Cardiac muscle cell (in vitro differentiated cells and primary cell): ENCODE measurements at regions not wholly inside any gene's neighbourhood (a gene's known extent, or its start where the extent isn't known, plus 50 kb on each side); places are given as distances from the start of the nearest gene placed in this dataset.
"Not testable (repeated sequence)": the region's sequence is repeated elsewhere in the genome, so short reads cannot be mapped to it uniquely, and the experiment has no call there.

Experiments
- DNase-seq, 2 donors: peaks; one replicate each; pipeline versions ENCODE4 v3.0.0 to v3.0.0-alpha.2; 2010 to 2017; ENCODE audit warnings: low read depth in 1 of 2, low spot score in 1 of 2
- H3K27ac ChIP-seq: fragments of 200-600 bp; sonication (generic); 2 replicates; pipeline ENCODE4 v1.5.1; 2016
- H3K27me3 ChIP-seq: fragments of 200-600 bp; sonication (generic); 2 replicates; pipeline ENCODE4 v1.6.0; 2016; ENCODE audit warnings: control low read depth
- H3K36me3 ChIP-seq: fragments of 200-600 bp; sonication (generic); 2 replicates; pipeline ENCODE4 v1.5.1; 2016; ENCODE audit warnings: control low read depth
- H3K4me1 ChIP-seq: fragments of 200-600 bp; sonication (generic); 2 replicates; pipeline ENCODE4 v1.8.1; 2017; ENCODE audit warnings: low read depth, mild to moderate bottlenecking, mixed run types
- H3K4me3 ChIP-seq: fragments of 200-600 bp; sonication (generic); 2 replicates; pipeline ENCODE4 v1.5.1; 2016; ENCODE audit warnings: mild to moderate bottlenecking
- H3K9me3 ChIP-seq: fragments of 200-600 bp; sonication (generic); 2 replicates; pipeline ENCODE4 v1.5.1; 2017; ENCODE audit warnings: low read depth, mild to moderate bottlenecking, control low read depth
- CTCF ChIP-seq: IDR thresholded peaks from 2 replicates; pipeline ENCODE4 v1.5.1; 2012; ENCODE audit warnings: low read depth, mild to moderate bottlenecking, low read length

GRCh38 chr6:49145280-49145679 lies 317.8 kb downstream of the MMUT start:
- H3K4me3 ChIP-seq, result no peak overlapping the region
- DNase-seq, result no peak
- no peak overlapping the region for H3K27ac ChIP-seq
- H3K27me3 ChIP-seq, result no peaks in the 10 kb centered on the region
- no peaks in the 10 kb centered on the region for H3K4me1 ChIP-seq
- no peaks in the 10 kb centered on the region for H3K9me3 ChIP-seq
- no peak for TF ChIP-seq CTCF
- no peaks in the 10 kb centered on the region for H3K36me3 ChIP-seq

- Histone ChIP-seq H3K4me1 (no peaks in the 10 kb centered on the region), H3K27me3 (no peaks in the 10 kb centered on the region), H3K36me3 (no peaks in the 10 kb centered on the region), H3K4me3 (no peak overlapping the region), H3K27ac (no peak overlapping the region), H3K9me3 (no peaks in the 10 kb centered on the region)
- no peak for TF ChIP-seq CTCF
- DNase-seq, result no peak
Measured at GRCh38 chr6:49142421-49143151, 320.5 kb downstream of the MMUT start.

- no peak for DNase-seq
- Histone ChIP-seq H3K36me3 (no peaks in the 10 kb centered on the region), H3K27me3 (no peaks in the 10 kb centered on the region), H3K27ac (no peak overlapping the region), H3K4me1 (no peaks in the 10 kb centered on the region), H3K4me3 (no peak overlapping the region), H3K9me3 (no peaks in the 10 kb centered on the region)
- TF ChIP-seq CTCF, result no peak
Measured at GRCh38 chr6:49121970-49122369, 341.1 kb downstream of the MMUT start.

GRCh38 chr6:49118478-49118877 lies 344.6 kb downstream of the MMUT start:
- Histone ChIP-seq H3K36me3 (no peaks in the 10 kb centered on the region), H3K4me3 (no peak overlapping the region), H3K9me3 (no peaks in the 10 kb centered on the region), H3K27ac (no peak overlapping the region), H3K27me3 (no peaks in the 10 kb centered on the region), H3K4me1 (no peaks in the 10 kb centered on the region)
- TF ChIP-seq CTCF, result no peak
- DNase-seq, result no peak

- no peaks in the 10 kb centered on the region for H3K36me3 ChIP-seq
- no peak overlapping the region for H3K27ac ChIP-seq
- H3K4me1 ChIP-seq, result no peaks in the 10 kb centered on the region
- TF ChIP-seq CTCF, result no peak
- H3K9me3 ChIP-seq, result no peaks in the 10 kb centered on the region
- no peak overlapping the region for H3K4me3 ChIP-seq
- H3K27me3 ChIP-seq, result no peaks in the 10 kb centered on the region
- DNase-seq, result no peak
Measured at GRCh38 chr6:49110916-49111315, 352.1 kb downstream of the MMUT start.

- not testable (repeated sequence) for DNase-seq, H3K27ac ChIP-seq
Measured at GRCh38 chr6:49097664-49098063, 365.4 kb downstream of the MMUT start.

More at GRCh38 chr6:49097664-49098063, 365.4 kb downstream of the MMUT start:
- not testable (repeated sequence) for H3K4me3 ChIP-seq, H3K4me1 ChIP-seq, H3K27me3 ChIP-seq, H3K9me3 ChIP-seq, H3K36me3 ChIP-seq
